ENCODE measurements at regions not wholly inside any gene's neighbourhood (a gene's known extent, or its start where the extent isn't known, plus 50 kb on each side); places are given as distances from the start of the nearest gene placed in this dataset.
"Not testable (repeated sequence)": the region's sequence is repeated elsewhere in the genome, so short reads cannot be mapped to it uniquely, and the experiment has no call there.

DNA sequence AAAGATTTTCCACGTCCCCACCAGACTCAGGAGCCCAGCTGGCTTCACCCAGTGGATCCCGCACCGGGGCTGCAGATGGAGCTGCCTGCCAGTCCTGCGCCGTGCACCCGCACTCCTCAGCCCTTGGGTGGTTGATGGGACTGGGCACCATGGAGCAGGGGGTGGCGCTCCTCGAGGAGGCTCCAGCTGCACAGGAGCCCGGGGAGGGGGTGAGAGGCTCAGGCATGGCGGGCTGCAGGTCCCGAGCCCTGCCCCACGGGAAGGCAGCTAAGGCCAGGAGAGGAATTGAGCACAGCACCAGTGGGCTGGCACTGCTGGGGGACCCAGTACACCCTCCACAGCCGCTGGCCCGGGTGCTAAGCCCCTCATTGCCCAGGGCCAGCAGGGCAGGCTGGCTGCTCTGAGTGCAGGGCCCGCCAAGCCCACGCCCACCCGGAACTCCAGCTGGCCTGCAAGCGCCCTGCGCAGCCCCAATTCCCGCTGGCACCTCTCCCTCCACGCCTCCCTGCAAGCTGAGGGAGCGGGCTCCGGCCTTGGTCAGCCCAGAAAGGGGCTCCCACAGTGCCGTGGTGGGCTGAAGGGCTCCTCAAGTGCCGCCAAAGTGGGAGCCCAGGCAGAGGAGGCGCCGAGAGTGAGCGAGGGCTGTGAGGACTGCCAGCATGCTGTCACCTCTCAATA is 1800.9 kb downstream of the OLFM4 start:
- TF ChIP-seq CHD1 (IDR thresholded peaks at IDR 0.05; ENCODE audit: low read depth, low read length); CTCF (IDR thresholded peaks at IDR 0.05; ENCODE audit: control extremely low read depth in 1 of 3, insufficient read depth in 1 of 3, low read depth in 1 of 3, low read length in 3 of 3); FOSL1 (IDR thresholded peaks at IDR 0.05; ENCODE audit: insufficient read depth, low read depth, low read length); ASH2L (IDR thresholded peaks at IDR 0.05; ENCODE audit: low read length); POLR2AphosphoS5 (IDR thresholded peaks at IDR 0.05; ENCODE audit: low read depth, low read length); POLR2A (IDR thresholded peaks at IDR 0.05; ENCODE audit: control extremely low read depth in 1 of 2, low read depth in 2 of 2, low read length in 2 of 2); CHD2 (IDR thresholded peaks at IDR 0.05; ENCODE audit: low read length); POU5F1 (IDR thresholded peaks at IDR 0.05; ENCODE audit: low read depth, low read length); BCL11A (IDR thresholded peaks at IDR 0.05; ENCODE audit: low read depth in 2 of 2, low read length in 2 of 2); YY1 (IDR thresholded peaks at IDR 0.05; ENCODE audit: low read depth, low read length); RNF2 (IDR thresholded peaks at IDR 0.05; ENCODE audit: borderline replicate concordance, low read depth, low read length, missing control alignments, poor library complexity, severe bottlenecking); SAP30 (IDR thresholded peaks at IDR 0.05; ENCODE audit: insufficient read depth, insufficient replicate concordance, low read length); EZH2 (IDR thresholded peaks at IDR 0.05; ENCODE audit: low read depth, low read length, severe bottlenecking): not testable (repeated sequence)

Data from H1 (cell line).